ENCODE measurements at regions not wholly inside any gene's neighbourhood (a gene's known extent, or its start where the extent isn't known, plus 50 kb on each side); places are given as distances from the start of the nearest gene placed in this dataset.

GRCh38 chr10:4201866-4202825 is 417.1 kb upstream of the KLF6 start:
- Histone ChIP-seq H2BK15ac (ENCODE audit: low read depth, low read length) (no peak overlapping the region), H3K9me3 (ENCODE audit: control insufficient read depth, low read depth, low read length) (no peaks in the 10 kb centered on the region), H3K4me1 (ENCODE audit: insufficient read depth, low read length) (no peaks in the 10 kb centered on the region), H2AFZ (ENCODE audit: low read length) (no peak overlapping the region), H3K27ac (ENCODE audit: insufficient read length, low read depth, low read length) (no peak overlapping the region), H3K23me2 (ENCODE audit: insufficient read length, low read depth, low read length, poor library complexity, severe bottlenecking) (no peaks in the 10 kb centered on the region), H3K79me2 (ENCODE audit: insufficient read depth, low read length) (no peaks in the 10 kb centered on the region), H4K8ac (replicated peaks; ENCODE audit: insufficient read length, low read depth, low read length) (no peak overlapping the region), H3K4me2 (ENCODE audit: insufficient read depth, insufficient read length, low read length) (no peak overlapping the region), H3T11ph (ENCODE audit: low read length) (no peak overlapping the region), H3K79me1 (ENCODE audit: insufficient read depth, low read depth, low read length, poor library complexity, severe bottlenecking) (no peaks in the 10 kb centered on the region), H2BK12ac (ENCODE audit: insufficient read length, low read depth, low read length) (no peak overlapping the region), H4K20me1 (ENCODE audit: control insufficient read depth, insufficient read depth, insufficient read length) (no peaks in the 10 kb centered on the region), H2BK5ac (ENCODE audit: insufficient read length, low read length) (no peak overlapping the region), H2AK5ac (ENCODE audit: insufficient read length, low read length) (no peak overlapping the region), H4K91ac (ENCODE audit: insufficient read length, low read depth, low read length) (no peak overlapping the region), H3K23ac (ENCODE audit: insufficient read length, low read depth, low read length) (no peak overlapping the region), H3K18ac (ENCODE audit: insufficient read length, low read depth, low read length) (no peak overlapping the region), H3K4ac (ENCODE audit: low read depth, low read length) (no peak overlapping the region), H3K27me3 (ENCODE audit: insufficient read depth, low read length) (no peaks in the 10 kb centered on the region), H2BK20ac (ENCODE audit: low read depth, low read length, poor library complexity, severe bottlenecking) (no peak overlapping the region), H3K14ac (ENCODE audit: insufficient read depth, low read length) (no peak overlapping the region), H2BK120ac (ENCODE audit: low read depth, low read length, poor library complexity, severe bottlenecking) (no peak overlapping the region), H4K5ac (ENCODE audit: insufficient read length, low read depth, low read length) (no peak overlapping the region), H3K9ac (ENCODE audit: extremely low read depth, insufficient read length, low read length) (no peak overlapping the region), H3K56ac (ENCODE audit: insufficient read length, low read depth, low read length) (no peak overlapping the region)
- TF ChIP-seq, protein P1, sequence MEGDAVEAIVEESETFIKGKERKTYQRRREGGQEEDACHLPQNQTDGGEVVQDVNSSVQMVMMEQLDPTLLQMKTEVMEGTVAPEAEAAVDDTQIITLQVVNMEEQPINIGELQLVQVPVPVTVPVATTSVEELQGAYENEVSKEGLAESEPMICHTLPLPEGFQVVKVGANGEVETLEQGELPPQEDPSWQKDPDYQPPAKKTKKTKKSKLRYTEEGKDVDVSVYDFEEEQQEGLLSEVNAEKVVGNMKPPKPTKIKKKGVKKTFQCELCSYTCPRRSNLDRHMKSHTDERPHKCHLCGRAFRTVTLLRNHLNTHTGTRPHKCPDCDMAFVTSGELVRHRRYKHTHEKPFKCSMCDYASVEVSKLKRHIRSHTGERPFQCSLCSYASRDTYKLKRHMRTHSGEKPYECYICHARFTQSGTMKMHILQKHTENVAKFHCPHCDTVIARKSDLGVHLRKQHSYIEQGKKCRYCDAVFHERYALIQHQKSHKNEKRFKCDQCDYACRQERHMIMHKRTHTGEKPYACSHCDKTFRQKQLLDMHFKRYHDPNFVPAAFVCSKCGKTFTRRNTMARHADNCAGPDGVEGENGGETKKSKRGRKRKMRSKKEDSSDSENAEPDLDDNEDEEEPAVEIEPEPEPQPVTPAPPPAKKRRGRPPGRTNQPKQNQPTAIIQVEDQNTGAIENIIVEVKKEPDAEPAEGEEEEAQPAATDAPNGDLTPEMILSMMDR (conservative IDR thresholded peaks at IDR 0.05) = no peak
- Mint-ChIP-seq H3K27me3 (ENCODE audit: low read depth) (no peaks in the 10 kb centered on the region; the same call in 1 of the 2 replicates), H3K4me3 (no peak overlapping the region), H3K36me3 (ENCODE audit: insufficient read depth in 1 of 3, low read depth in 3 of 3) (no peaks in the 10 kb centered on the region), H3K9me3 (no peaks in the 10 kb centered on the region; a peak in 1 of 5 replicates), H3K4me1 (peaks cover 8 to 12% of the 10 kb centered on the region in 2 experiments), H3K27ac (no peak overlapping the region)
- no peak for DNase-seq
- no CpG with 5 or more reads among the region's 14 CpGs for WGBS (ENCODE audit: extremely low coverage, insufficient read length, low lambda C conversion rate)
